ENCODE measurements at regions not wholly inside any gene's neighbourhood (a gene's known extent, or its start where the extent isn't known, plus 50 kb on each side); places are given as distances from the start of the nearest gene placed in this dataset.

DNA sequence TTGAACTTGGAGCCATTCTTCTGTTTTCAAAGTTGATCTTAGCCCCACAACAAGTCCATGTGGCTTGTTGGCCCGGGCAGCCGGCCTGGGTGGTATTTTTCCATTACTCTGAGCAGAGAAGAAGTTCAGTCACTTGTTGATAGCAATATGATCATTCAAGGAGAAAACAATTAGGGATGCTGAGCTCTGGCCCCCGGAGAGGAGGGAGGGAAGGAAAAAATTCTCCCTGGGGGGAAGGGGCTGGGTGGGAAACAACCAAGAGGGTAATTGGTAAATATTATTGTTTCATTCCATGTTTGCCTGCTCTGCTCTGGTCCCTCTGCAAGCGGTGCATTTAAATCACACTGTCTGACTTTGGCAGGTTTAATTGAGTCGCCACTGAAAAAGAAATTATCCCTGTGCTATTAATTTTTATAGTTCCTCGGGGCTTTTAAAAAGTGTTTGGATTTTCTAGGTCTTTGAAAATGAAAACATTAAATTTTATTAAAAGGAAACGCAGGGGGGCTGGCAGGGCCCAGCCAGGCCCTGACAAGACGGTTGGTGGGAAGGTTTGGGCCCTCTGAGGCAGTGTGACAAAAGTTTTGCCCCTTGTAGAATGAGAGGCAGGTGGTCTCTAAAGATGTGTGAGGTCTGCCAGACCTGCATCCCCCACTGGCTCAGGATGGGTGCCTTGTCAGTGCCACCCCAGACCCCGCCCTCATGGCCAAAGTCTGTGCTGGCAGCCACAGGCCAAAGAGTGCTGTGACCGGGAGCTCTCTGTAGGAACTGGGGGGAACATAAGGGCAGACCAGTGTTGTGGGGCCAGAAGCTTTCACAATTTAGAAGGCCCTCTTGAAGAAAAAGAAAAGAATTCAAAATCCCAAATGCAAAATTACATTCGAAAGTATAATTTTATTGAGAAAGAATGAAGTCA lies 52.5 kb upstream of the SLC14A2 start:
- no peak for DNase-seq (ENCODE audit: low read depth in 3 of 3, low spot score in 1 of 3)

DNA sequence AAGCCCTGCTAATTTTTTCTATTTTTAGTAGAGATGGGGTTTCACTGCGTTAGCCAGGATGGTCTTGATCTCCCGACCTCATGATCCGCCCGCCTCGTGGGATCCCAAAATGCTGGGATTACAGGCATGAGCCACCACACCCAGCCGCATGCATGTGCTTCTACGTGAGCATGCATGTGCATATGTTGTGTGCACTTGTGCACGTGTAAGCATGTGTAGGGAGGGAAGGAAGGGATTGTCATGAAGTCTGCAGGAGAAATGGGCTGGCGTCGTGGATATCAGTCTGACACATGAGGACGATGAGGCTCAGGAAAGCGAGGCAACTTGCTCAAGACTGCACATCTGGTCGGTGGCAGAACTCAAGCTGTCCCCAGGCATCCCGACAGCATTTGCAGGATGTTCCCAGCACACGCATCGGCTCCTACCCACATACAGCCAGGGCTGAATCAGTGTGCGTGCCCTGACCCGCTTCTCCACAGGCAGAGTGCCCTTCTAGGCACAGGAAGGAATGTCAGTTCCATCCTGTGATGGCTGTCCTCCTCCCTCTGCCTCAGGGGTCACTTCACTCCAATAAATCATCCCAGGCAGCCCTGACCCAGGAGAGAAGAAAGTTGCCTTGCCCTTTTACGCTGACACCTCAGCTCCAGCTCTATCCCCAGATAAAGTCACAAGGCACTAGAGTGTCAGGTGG lies 49.9 kb upstream of the SLC14A2 start:
- DNase-seq (ENCODE audit: low read depth in 3 of 3, low spot score in 1 of 3): no peak

Data from stimulated activated CD4-positive, alpha-beta T cell treated with anti-CD3 and anti-CD28 coated beads, TNF-alpha, amount 100 ng/mL, for 1 hour (primary cell).